ENCODE measurements at regions not wholly inside any gene's neighbourhood (a gene's known extent, or its start where the extent isn't known, plus 50 kb on each side); places are given as distances from the start of the nearest gene placed in this dataset.

GRCh38 chr14:71175491-71175890 lies 268.2 kb downstream of the PCNX1 start:
- TF ChIP-seq CTCF (conservative IDR thresholded peaks at IDR 0.05; ENCODE audit: low read length) (no peak), EZH2phosphoT487 (IDR thresholded peaks at IDR 0.05; ENCODE audit: borderline replicate concordance) (no peak)

Measured in Loucy (cell line).